OCI-LY7 (cell line): ENCODE measurements at regions not wholly inside any gene's neighbourhood (a gene's known extent, or its start where the extent isn't known, plus 50 kb on each side); places are given as distances from the start of the nearest gene placed in this dataset.

Source experiments
- BruUV-seq: library from RNA; stranded (reverse); fragments of 400-500 nt; replicated peaks from 2 replicates; lab custom pipeline; 2021; lab: Mats Ljungman, UMichigan
- CTCF ChIA-PET: fragments of 300-600 bp; sonication (Branson Sonifier 250); formaldehyde crosslinking; loops from one replicate; lab custom pipeline; 2022; ENCODE audit warnings: antibody characterized with exemption; ENCODE audit not compliant: unreplicated experiment; lab: Charles Lee
- POLR2A ChIA-PET: fragments of 300-600 bp; sonication (Branson Sonifier 250); formaldehyde crosslinking; loops from one replicate; lab custom pipeline; 2022; ENCODE audit warnings: antibody characterized with exemption; lab: Charles Lee
- DNase-seq: peaks from one replicate; pipeline ENCODE4 v3.0.0-alpha.2; 2015; ENCODE audit warnings: low spot score
- H2AFZ ChIP-seq: fragments of 200-600 bp; sonication (generic), shearing (Covaris generic); 2 replicates; pipeline ENCODE4 v1.6.1; 2014; ENCODE audit warnings: mild to moderate bottlenecking, antibody characterized with exemption, low read length, moderate library complexity
- H3K27ac ChIP-seq: fragments of 200-600 bp; sonication (generic); 2 replicates; pipeline ENCODE4 v1.5.1; 2014; ENCODE audit warnings: mixed run types, low read depth, mild to moderate bottlenecking, moderate library complexity, low read length, inconsistent platforms; ENCODE audit not compliant: poor library complexity, severe bottlenecking
- H3K36me3 ChIP-seq: fragments of 200-600 bp; sonication (generic); 2 replicates; pipeline ENCODE4 v1.6.1; 2014; ENCODE audit warnings: mild to moderate bottlenecking, antibody characterized with exemption, low read length, moderate library complexity, mixed read lengths; ENCODE audit not compliant: insufficient read depth
- H3K4me1 ChIP-seq: fragments of 200-600 bp; sonication (generic); 2 replicates; pipeline ENCODE4 v1.5.1; 2014; ENCODE audit warnings: mild to moderate bottlenecking, low read length; ENCODE audit not compliant: insufficient read depth, poor library complexity, severe bottlenecking
- H3K4me2 ChIP-seq: fragments of 200-600 bp; sonication (generic); 2 replicates; pipeline ENCODE4 v1.6.1; 2014; ENCODE audit warnings: mild to moderate bottlenecking, low read length
- H3K4me3 ChIP-seq: fragments of 200-600 bp; sonication (generic); 2 replicates; pipeline ENCODE4 v1.5.1; 2014; ENCODE audit warnings: mild to moderate bottlenecking, low read depth, low read length; ENCODE audit not compliant: poor library complexity, severe bottlenecking
- H3K79me2 ChIP-seq: fragments of 200-600 bp; sonication (generic); 2 replicates; pipeline ENCODE4 v1.6.1; 2016; ENCODE audit warnings: low read depth, mild to moderate bottlenecking, low read length, moderate library complexity, mixed read lengths; ENCODE audit not compliant: insufficient read depth
- H3K9me2 ChIP-seq: fragments of 200-600 bp; sonication (generic); 2 replicates; pipeline ENCODE4 v1.6.1; 2016; ENCODE audit warnings: mild to moderate bottlenecking, low read length, mixed read lengths; ENCODE audit not compliant: insufficient read depth
- H3K9me3 ChIP-seq: fragments of 200-600 bp; sonication (generic); 2 replicates; pipeline ENCODE4 v1.6.1; 2014; ENCODE audit warnings: mild to moderate bottlenecking, mixed run types, low read length, mixed read lengths
- H4K20me1 ChIP-seq: fragments of 200-600 bp; sonication (generic); 2 replicates; pipeline ENCODE4 v1.6.1; 2014; ENCODE audit warnings: mild to moderate bottlenecking, antibody characterized with exemption, low read length, moderate library complexity, mixed read lengths; ENCODE audit not compliant: insufficient read depth
- EZH2phosphoT487 ChIP-seq: fragments of 200-600 bp; sonication (generic); IDR thresholded peaks from 2 replicates; pipeline ENCODE4 v1.6.1; 2018; ENCODE audit warnings: low read depth, borderline replicate concordance, mild to moderate bottlenecking, mixed run types, antibody characterized with exemption, low read length, moderate library complexity, mixed read lengths
- intact Hi-C: fragments of 100-400 bp; cut with micrococcal nuclease; formaldehyde crosslinking; loops from one replicate; pipeline ENCODE4 v1.10.0; 2022; ENCODE audit not compliant: unreplicated experiment
- TF ChIP-seq, protein P1 (sequence below): fragments of 200-600 bp; sonication (generic); conservative IDR thresholded peaks from 2 replicates; pipeline ENCODE4 v1.5.1; 2014; ENCODE audit warnings: mild to moderate bottlenecking, antibody characterized with exemption, low read length, moderate library complexity, mixed read lengths

DNA sequence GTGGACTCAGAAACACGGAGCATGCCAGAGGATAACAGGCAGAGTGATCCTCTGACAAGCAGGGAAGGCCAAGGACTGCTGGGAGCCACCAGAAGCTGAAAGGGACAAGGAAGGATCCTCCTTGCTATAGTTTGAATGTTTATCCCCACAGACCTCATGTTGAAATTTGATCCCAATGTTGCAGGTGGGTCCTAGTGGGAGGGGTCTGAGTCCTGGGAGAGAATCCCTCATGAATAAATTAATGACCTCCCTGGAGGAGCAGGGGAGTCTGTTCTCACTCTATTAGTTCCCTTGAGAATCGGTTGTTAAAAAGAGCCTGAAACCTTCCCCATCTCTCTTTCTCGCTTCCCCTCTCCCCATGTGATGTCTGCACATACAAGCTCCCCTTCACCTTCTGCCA, 124.4 kb downstream of the FBXO15 start:
- intact Hi-C loops = no loop called here
- no TSS peak for BruUV-seq
- no peak for DNase-seq
- no peak overlapping the region for H3K4me2 ChIP-seq
- no peak overlapping the region for H3K27ac ChIP-seq
- CTCF ChIA-PET = no interaction called here
- H3K9me3 ChIP-seq = no peaks in the 10 kb centered on the region
- H3K4me1 ChIP-seq = no peaks in the 10 kb centered on the region
- no peaks in the 10 kb centered on the region for H3K36me3 ChIP-seq
- TF ChIP-seq, protein P1, sequence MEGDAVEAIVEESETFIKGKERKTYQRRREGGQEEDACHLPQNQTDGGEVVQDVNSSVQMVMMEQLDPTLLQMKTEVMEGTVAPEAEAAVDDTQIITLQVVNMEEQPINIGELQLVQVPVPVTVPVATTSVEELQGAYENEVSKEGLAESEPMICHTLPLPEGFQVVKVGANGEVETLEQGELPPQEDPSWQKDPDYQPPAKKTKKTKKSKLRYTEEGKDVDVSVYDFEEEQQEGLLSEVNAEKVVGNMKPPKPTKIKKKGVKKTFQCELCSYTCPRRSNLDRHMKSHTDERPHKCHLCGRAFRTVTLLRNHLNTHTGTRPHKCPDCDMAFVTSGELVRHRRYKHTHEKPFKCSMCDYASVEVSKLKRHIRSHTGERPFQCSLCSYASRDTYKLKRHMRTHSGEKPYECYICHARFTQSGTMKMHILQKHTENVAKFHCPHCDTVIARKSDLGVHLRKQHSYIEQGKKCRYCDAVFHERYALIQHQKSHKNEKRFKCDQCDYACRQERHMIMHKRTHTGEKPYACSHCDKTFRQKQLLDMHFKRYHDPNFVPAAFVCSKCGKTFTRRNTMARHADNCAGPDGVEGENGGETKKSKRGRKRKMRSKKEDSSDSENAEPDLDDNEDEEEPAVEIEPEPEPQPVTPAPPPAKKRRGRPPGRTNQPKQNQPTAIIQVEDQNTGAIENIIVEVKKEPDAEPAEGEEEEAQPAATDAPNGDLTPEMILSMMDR = no peak
- TF ChIP-seq EZH2phosphoT487 = no peak
- no peaks in the 10 kb centered on the region for H4K20me1 ChIP-seq
- H2AFZ ChIP-seq = no peak overlapping the region
- no peaks in the 10 kb centered on the region for H3K9me2 ChIP-seq
- H3K79me2 ChIP-seq = no peaks in the 10 kb centered on the region
- no peak overlapping the region for H3K4me3 ChIP-seq
- POLR2A ChIA-PET = no interaction called here

DNA sequence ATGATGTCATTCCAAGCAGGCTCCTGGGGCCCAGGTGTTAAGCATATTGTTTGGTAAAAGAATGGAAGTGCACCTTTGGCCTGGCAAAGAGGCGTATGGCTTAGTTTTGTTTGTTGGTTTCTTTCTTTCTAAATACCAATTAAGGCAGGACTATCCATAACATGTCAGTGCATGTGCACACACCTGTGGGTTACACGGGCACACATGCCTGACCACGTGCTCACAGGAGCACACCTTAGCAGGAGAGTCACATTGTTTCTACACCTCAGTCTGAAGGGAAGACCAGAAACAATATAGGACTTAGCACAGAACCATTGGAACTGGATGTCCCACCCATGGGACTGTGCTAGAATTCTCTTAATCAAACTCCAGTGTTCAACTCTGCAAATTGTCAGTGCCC, 127.8 kb downstream of the FBXO15 start:
- H3K27ac ChIP-seq = no peak overlapping the region
- no TSS peak for BruUV-seq

GRCh38 chr18:74013955-74014354, 133.7 kb downstream of the FBXO15 start:
- no peaks in the 10 kb centered on the region for H3K36me3 ChIP-seq
- H3K4me2 ChIP-seq = no peak overlapping the region
- no peaks in the 10 kb centered on the region for H3K79me2 ChIP-seq
- no peaks in the 10 kb centered on the region for H4K20me1 ChIP-seq
- H3K9me3 ChIP-seq = no peaks in the 10 kb centered on the region
- intact Hi-C loops = no loop called here
- TF ChIP-seq, protein P1 = no peak
- TF ChIP-seq EZH2phosphoT487 = no peak
- no peaks in the 10 kb centered on the region for H3K4me1 ChIP-seq
- H3K4me3 ChIP-seq = no peak overlapping the region
- ChIA-PET CTCF (no interaction called here), POLR2A (no interaction called here)
- no TSS peak for BruUV-seq
- no peak overlapping the region for H2AFZ ChIP-seq
- H3K27ac ChIP-seq = no peak overlapping the region
- no peaks in the 10 kb centered on the region for H3K9me2 ChIP-seq
- DNase-seq = no peak

More for the DNA sequence above, 127.8 kb downstream of the FBXO15 start:
- H2AFZ ChIP-seq = no peak overlapping the region
- H3K4me2 ChIP-seq = no peak overlapping the region
- H3K36me3 ChIP-seq = no peaks in the 10 kb centered on the region
- no peaks in the 10 kb centered on the region for H3K4me1 ChIP-seq
- DNase-seq = no peak
- H4K20me1 ChIP-seq = no peaks in the 10 kb centered on the region
- no peaks in the 10 kb centered on the region for H3K9me2 ChIP-seq
- no peak overlapping the region for H3K4me3 ChIP-seq
- intact Hi-C loops = no loop called here
- no peaks in the 10 kb centered on the region for H3K9me3 ChIP-seq
- H3K79me2 ChIP-seq = no peaks in the 10 kb centered on the region
- ChIA-PET POLR2A (no interaction called here), CTCF (no interaction called here)
- TF ChIP-seq, protein P1 = no peak
- TF ChIP-seq EZH2phosphoT487 = no peak
